ENCODE measurements at regions not wholly inside any gene's neighbourhood (a gene's known extent, or its start where the extent isn't known, plus 50 kb on each side); places are given as distances from the start of the nearest gene placed in this dataset.

DNA sequence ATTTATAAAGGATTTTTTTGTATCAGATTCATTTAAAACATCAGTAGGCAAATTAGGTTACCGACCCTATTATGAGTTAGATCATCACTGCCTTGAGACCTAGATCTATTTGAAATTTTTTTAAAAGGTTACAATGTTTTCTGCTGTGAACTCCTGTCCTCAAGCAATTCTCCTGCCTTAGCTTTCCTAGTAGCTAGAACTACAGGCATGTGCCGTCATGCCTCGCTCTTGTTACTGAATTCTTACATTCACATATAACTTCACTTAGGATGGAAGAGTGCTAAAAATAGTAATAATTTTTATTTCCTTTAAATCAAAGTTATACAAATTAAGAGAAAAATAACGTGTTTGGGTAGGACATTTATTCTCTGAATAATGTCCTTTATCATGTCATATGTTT lies 75.5 kb upstream of the MAOA start:
- DNase-seq (ENCODE audit: low read depth, low spot score): no peak

DNA sequence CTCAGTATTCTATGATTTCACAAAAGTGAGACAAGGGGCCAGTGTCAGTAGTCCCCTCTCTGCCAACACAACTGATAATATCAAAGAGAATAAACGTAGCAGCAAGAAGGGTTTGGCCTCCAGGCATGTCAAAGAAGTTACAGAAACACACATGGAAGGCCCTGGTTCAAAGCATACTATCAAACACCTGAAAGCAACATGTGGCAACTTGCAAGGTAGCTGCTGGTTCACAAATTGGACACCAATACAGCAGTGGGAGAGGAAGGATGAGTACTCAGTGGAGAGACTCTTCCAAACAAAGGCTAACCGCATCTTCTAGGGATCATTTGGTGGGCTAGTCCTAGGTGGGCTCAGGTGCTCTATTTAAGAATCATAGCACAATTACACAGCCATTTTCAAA lies 74.9 kb upstream of the MAOA start:
- DNase-seq (ENCODE audit: low read depth, low spot score): no peak

DNA sequence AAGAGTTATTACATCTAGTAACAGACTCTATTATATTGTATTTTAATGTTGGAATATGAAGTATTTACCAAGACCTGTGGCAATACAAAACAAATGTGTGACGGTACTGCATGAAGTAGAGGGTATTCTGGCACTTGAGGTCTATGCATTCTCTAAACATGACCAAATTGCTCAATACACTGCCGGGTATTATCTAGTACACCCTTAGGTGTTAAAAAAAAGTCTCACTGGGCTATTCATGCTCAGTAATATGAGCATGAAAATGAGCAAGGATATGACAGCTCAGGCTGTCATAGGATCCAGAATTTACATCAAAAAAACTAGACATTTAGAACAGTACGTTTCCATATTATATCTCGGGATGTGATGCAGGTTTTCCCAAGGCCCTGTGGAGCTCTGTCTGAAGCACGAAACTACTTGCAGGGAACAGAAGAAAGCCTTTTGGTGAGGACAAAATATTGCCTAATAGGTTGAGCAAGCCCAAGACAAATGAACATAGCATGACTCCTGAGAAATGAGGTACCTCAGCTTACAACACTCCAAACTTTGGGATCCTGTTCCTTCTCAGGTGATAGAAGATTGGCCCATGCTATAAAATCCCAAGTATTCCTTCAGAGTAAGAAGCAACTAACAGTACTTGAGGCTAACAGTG lies 74.1 kb upstream of the MAOA start:
- DNase-seq (ENCODE audit: low read depth, low spot score): no peak

DNA sequence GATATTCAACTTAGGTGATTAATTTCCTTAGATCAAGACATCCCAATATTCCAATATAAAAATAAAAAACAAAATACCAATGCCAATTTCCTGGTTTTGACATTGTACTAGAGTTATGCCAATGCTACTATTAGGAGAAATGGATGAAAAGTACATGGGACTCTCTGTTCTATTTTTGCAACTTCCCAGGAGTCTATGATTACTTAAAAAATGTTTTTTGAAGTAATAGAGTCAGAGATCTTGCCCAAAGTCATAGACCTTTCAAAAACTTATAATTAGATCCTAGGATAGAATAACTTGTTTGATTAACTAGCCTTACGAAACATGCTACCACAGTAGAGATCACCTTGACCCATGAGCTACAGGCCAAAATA lies 73.6 kb upstream of the MAOA start:
- DNase-seq (ENCODE audit: low read depth, low spot score): no peak

DNA sequence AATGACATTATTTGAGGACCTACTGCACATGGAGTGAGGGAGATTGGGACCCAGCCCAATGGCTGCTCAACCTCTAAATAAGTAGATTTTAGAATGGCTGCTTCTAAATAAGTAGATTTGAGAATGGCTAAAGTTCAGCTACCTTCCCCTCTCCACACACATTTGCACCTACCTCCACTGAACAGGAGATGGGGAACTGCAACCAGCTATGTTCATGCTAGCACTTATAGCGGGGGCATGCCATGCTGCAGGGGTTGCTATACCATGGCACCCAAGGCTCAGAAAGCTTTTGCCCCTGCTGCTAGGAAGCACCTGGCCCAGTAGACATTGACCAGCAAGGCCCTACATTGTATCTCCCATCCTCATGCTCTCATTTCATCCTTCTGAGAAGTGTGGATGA lies 70.2 kb upstream of the MAOA start:
- DNase-seq (ENCODE audit: low read depth, low spot score): no peak

DNA sequence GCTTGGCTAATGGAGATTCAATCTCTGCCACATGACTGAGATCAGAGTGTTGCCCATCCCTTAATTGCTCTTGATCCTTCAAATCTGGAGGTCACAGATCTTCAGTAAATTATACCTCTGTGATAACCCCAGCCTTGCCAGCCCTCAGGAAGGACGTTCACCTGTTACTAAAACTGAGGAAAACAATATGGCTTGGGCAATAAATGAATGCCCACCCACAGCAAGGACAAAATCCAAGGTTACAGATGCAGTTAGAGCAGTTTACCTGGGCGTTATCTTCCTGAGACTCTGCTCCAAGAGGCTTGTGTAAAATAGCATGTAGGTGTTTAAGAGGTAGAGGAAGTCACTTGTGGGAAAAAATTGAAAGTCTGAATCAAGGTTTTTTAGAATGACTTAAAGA lies 69.3 kb upstream of the MAOA start:
- no peak for DNase-seq (ENCODE audit: low read depth, low spot score)

DNA sequence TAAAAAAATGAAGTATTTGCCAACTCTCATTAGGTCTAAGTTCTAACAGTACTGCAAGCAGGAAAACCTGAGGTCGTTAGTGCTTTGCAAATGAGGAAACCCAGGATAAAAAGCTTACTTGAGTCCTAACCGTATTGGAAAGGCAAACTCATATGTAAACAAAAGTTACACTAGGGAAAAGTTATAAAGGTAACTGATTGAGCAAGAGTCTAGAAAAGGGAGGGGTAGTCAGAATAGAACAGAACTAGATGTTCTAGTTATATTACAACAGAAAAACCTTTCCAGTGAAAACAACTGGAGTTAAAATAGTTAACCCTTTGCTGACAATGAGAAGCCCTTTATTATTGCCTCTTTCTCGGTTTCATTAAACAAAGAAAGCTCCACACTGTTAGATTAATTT lies 66.4 kb upstream of the MAOA start:
- no peak for DNase-seq (ENCODE audit: low read depth, low spot score)

DNA sequence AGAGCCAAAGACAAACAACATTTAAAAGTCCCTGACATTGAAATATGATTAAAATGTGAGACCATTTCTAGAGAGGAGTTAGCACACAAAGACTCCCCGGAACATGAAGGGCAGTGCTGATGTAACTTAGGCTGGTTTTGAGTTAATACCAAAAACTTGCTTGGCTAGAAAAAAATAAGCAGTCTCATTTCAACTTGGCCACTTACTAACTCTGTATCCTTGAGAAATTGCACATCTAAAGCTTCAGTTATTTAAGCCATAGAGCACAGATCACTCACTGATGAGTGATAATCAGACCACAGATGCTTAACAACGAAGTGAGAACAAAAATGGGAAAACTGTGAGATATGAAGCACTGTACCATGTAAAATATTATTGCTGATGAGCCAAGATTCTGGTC lies 65.9 kb upstream of the MAOA start:
- no peak for DNase-seq (ENCODE audit: low read depth, low spot score)

DNA sequence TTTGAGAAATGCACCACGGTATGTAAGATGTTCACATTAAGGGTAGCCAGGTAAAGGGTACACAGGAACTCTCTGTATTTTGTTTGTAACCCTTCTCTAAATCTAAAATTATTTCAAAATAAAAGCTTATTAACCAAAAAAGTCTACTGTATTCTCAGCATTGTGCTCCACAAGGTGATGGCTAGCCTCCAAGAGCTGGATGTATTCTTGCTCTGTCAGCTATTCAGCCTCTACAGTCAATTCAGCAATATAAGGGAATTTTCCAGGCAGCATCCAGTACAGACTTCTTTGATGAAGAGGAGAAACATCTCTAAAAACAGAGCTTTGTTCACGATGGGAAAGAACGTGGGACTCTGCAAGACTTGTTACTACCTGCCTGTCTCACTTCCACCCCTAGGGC lies 63.5 kb upstream of the MAOA start:
- DNase-seq (ENCODE audit: low read depth, low spot score): no peak

DNA sequence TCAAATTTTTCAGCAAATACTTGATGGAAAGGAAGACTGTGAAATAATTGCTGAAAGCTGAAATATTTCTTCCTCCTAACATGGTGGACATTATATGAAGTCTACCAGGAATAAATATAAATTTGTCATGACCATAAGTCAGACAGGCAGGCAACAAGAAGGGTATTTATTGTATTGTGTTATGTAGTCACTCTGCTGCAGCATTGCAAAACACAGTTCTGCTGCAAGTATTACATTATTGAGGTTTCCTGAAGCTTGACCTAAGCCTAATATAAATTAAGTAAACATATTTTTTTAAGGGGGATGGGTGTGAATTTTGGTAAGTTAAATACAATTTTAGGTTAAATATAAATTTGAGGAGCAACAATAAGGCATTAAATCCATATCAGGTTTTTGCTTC lies 60.2 kb upstream of the MAOA start:
- DNase-seq (ENCODE audit: low read depth, low spot score): no peak

DNA sequence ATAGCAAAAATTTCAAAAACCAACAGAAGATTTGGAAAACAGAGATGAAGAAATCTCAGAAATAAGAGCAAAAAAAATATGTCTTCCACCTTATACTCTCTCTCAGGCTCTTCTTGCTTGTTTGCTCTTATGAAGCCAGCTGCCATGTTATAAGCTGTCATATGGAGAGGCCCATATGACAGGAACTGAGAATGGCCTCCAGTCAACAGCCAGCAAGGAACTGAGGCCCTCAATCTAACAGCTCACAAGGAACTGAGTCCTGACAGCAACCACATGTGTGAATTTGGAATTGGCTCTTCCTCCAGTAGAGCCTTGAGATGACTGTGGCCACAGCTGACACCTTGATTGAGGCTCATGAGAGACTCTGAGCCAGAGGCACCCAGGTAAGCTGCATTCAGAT lies 51.3 kb upstream of the MAOA start:
- no peak for DNase-seq (ENCODE audit: low read depth, low spot score)

DNA sequence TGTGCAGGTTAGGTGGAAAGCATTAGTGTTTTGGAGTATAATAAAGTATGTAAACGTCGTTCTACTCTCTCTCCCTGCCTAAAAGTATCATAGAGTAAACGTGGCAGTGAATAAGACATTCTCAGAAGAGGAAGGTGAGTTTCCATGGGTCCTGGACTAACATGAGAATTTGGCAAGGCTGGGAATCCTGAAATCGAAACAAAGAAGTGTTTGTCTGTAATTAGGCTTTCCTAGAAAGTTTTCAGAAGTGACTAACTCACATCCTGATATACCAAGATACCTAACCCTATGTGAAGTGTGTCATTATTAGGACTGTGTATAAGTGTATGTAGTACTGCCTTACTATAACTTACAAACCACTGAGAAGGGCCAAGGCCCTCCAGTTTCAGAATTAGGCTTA lies 50.7 kb upstream of the MAOA start:
- no peak for DNase-seq (ENCODE audit: low read depth, low spot score)

Data from smooth muscle cell of the brain vasculature (primary cell).